IPS-20b (cell line): ENCODE measurements at regions not wholly inside any gene's neighbourhood (a gene's known extent, or its start where the extent isn't known, plus 50 kb on each side); places are given as distances from the start of the nearest gene placed in this dataset.

Experiments used
- H3K27ac ChIP-seq: one replicate; pipeline ENCODE4 v1.5.1; 2013; ENCODE audit warnings: low read length
- H3K27me3 ChIP-seq: 2 replicates; pipeline ENCODE4 v1.6.1; 2013; ENCODE audit warnings: mild to moderate bottlenecking, low read length, inconsistent platforms; ENCODE audit not compliant: insufficient read depth
- H3K36me3 ChIP-seq: 2 replicates; pipeline ENCODE4 v1.6.1; 2013; ENCODE audit warnings: low read depth, mild to moderate bottlenecking, inconsistent platforms, low read length, moderate library complexity; ENCODE audit not compliant: insufficient read depth
- H3K4me1 ChIP-seq: 2 replicates; pipeline ENCODE4 v1.6.1; 2013; ENCODE audit warnings: mild to moderate bottlenecking, control low read depth, inconsistent platforms, low read length, moderate library complexity; ENCODE audit not compliant: insufficient read depth
- H3K4me3 ChIP-seq: 2 replicates; pipeline ENCODE4 v1.5.1; 2013; ENCODE audit warnings: mild to moderate bottlenecking, low read length, inconsistent platforms
- H3K9ac ChIP-seq: 2 replicates; pipeline ENCODE4 v1.6.1; 2013; ENCODE audit warnings: low read depth, mild to moderate bottlenecking, inconsistent platforms, low read length, moderate library complexity
- H3K9me3 ChIP-seq: 2 replicates; pipeline ENCODE4 v1.6.1; 2013; ENCODE audit warnings: mild to moderate bottlenecking, low read depth, low read length, inconsistent platforms; ENCODE audit not compliant: insufficient read depth

DNA sequence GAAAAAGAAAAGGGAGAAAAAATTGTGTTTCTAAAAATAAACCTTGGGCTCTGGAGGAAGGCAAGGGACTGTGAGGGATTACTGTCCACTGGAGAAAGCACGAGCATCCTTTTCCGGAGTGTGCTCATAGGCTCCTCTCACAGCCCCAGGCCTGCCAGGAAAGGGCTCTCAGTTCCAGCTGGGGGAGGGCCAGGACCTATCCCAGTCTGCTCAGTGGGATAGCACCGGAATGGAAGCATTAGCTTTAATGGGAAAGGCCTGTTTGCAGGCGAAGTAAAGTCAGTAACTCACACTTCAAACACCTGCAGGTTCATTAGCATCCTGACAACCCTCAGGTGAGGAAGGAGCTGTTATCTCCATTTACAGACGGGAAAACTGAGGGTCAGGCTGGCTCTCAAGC is 113.9 kb upstream of the USP24 start:
- H3K4me3 ChIP-seq: no peak overlapping the region
- no peaks in the 10 kb centered on the region for H3K9me3 ChIP-seq
- no peak overlapping the region for H3K9ac ChIP-seq
- H3K36me3 ChIP-seq: no peaks in the 10 kb centered on the region
- H3K27ac ChIP-seq: no peak overlapping the region
- H3K27me3 ChIP-seq: no peaks in the 10 kb centered on the region
- H3K4me1 ChIP-seq: peaks cover 3% of the 10 kb centered on the region; the same call in 1 of the 2 replicates

DNA sequence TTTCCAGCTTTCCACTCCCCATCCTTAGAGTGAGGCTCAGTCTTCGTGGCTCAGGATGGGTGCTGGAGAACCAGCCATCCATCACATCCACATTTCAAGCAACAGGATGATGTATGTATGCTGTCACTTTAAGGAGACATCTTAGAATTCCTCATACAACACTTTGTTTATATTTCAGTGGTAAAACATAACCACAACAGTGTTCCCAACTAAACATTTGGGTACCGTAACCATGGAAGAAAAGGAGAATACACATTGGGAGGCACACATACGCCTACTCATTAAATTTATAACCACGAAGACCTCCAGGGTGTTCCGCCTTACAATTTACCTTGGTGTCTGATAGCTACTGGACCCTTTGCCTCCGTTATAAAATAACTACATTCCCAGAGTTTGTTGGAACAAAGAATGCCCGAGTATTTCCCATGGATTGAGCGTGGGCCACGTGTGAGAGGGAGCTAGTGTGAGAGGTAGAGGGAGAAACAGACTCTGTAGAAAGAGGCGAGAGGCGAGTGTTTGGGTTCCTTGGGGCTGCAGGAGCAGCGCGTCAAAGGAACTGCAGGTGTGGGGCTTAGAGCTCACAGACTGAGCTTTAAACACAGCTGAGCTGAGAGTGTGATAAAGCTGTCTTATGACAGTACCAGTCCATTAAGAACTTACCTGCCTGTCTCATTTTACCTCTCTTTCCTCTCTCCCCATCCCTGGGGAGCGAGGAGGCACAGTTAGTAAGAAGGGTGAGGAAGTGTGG is 111.5 kb upstream of the USP24 start:
- Histone ChIP-seq H3K4me3 (no peak overlapping the region), H3K9me3 (no peaks in the 10 kb centered on the region), H3K4me1 (peaks cover 12% of the 10 kb centered on the region), H3K36me3 (no peaks in the 10 kb centered on the region), H3K27me3 (no peaks in the 10 kb centered on the region), H3K9ac (no peak overlapping the region), H3K27ac (no peak overlapping the region)

DNA sequence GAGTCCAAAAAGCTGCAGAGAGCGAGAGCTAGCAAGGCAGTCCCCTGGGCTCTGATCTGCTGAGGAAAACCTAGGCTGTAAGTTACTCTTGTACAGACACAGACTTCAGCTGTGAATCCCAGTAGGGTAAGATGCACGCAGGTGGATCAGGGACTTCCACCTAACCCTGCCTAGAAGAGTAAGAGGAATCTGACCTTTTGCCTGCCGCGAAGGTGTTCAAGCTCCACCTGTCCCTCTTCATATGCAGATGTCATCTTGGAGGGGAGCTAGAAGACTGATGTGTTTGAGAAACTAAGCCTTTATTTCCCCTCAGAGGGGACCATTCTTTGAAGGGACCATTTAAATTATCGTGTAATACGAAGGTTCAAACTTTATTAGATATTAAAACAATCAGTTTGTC is 108.6 kb upstream of the USP24 start:
- Histone ChIP-seq H3K9me3 (no peaks in the 10 kb centered on the region), H3K27me3 (no peaks in the 10 kb centered on the region), H3K4me3 (no peak overlapping the region), H3K27ac (no peak overlapping the region), H3K4me1 (peaks cover 12% of the 10 kb centered on the region), H3K36me3 (no peaks in the 10 kb centered on the region), H3K9ac (no peak overlapping the region)

DNA sequence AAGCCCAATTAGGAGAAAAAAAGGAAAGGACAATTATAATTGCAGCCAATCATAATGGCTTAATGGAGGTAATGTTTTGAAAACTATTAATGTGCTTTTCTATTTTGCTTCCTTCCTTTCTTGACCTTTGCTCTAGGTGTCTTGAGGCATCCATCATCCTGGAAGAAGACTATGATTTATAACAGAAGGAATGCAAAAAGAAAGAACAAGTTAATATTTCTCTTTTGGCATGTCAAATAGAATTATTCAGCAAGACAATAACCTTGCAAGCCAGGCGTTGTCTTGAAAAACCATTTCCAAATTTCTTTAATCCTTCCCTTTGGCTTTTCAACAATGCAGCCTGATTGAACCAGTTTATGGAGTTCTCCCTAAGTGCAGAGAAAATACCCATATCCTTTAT is 107.7 kb upstream of the USP24 start:
- Histone ChIP-seq H3K27me3 (no peaks in the 10 kb centered on the region), H3K9me3 (no peaks in the 10 kb centered on the region), H3K4me1 (peaks cover 12% of the 10 kb centered on the region), H3K27ac (no peak overlapping the region), H3K36me3 (no peaks in the 10 kb centered on the region), H3K4me3 (no peak overlapping the region), H3K9ac (no peak overlapping the region)

DNA sequence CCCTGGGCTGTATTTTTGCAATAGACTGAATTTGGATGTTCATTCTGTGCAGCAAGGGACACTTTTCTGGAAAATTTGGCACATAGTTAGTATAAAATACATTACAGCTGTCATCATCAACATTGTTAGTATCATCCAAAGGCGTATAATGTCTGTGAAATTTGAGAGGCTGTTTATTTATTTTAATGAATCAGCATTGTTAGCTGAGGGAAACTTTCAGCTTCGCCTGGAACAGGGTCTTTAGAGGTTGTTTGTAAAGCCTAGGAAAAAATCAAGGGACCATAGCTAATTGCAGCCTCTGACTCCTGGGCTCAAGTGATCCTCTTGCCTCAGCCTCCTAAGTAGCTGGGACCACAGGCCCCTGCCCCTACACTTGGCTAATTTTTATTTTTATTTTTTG is 106.8 kb upstream of the USP24 start:
- H3K27me3 ChIP-seq: no peaks in the 10 kb centered on the region
- H3K36me3 ChIP-seq: no peaks in the 10 kb centered on the region
- H3K9me3 ChIP-seq: no peaks in the 10 kb centered on the region
- peaks cover 12% of the 10 kb centered on the region for H3K4me1 ChIP-seq
- H3K4me3 ChIP-seq: no peak overlapping the region
- no peak overlapping the region for H3K27ac ChIP-seq
- H3K9ac ChIP-seq: no peak overlapping the region

DNA sequence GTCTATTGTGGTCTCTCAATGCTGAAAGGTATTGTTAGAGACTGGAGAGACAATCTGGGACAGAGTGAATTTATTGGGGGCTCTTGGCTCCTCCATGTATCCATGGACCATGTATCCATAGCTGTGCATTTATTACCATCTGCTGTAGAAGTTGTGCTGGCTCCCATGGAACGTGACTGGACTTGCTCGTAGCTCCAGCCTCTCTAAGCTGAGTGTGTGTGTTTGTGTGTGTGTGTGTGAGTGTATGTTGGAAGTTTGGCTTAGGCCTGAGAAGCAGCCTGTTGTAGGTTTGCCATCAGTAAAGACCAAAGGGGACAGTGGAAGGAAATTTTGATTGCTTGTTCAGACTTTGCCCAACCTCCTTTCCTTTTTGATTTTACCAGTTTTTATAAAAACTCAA is 105.7 kb upstream of the USP24 start:
- H3K9me3 ChIP-seq: no peaks in the 10 kb centered on the region
- H3K4me3 ChIP-seq: no peak overlapping the region
- no peaks in the 10 kb centered on the region for H3K36me3 ChIP-seq
- peaks cover 12% of the 10 kb centered on the region for H3K4me1 ChIP-seq
- H3K27me3 ChIP-seq: no peaks in the 10 kb centered on the region
- no peak overlapping the region for H3K9ac ChIP-seq
- H3K27ac ChIP-seq: no peak overlapping the region

DNA sequence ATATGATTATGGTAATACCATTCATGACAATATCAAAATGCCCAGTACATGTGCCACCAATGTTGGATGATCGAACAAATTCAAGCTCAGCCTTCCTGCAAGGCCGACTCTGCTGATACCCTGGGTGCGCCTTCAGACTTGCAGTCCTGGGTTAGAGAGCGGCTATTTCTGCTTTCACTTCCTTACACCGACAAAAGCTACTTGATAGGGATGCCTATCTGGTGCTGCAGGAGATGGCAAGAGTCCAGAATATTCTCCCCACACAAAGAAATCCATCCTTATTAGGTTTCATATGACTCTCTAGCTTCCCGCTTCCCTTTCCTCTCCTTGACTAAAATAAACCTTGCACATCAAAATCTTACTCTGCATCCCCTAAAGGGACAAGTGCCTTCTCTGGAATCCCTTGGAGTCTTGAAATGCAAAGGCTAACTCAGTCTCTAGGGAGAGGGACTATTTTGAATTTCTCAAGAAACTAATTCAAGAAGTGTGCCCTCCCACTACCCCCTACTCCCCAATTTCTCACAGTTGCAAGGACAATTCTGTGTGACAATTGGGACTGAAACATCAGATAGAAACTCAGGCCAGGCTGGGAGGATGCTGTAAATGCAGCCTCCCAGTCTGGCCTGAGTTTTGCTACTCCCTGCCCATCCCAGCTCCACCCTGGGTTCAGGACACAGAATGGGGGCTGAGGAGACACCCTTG is 103.1 kb upstream of the USP24 start:
- H3K4me3 ChIP-seq: no peak overlapping the region

DNA sequence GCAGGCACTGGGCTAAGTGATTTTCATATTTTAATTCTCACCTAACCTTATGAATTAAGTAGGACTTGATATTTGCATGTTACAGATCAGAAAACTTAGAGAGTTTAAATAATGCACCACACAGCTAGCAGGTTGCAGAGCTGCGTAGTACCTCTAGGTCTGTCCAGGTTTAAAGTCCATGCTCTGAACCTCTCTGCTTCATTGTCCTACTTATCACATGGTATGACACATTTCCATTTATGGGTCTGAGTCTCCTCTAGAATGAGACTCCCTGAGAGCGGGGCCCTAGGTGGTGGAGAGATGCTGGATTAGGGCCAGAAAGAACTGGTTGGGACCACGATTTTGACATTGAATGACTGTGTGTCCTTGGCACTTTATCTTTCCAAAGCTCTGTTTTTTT is 102.5 kb upstream of the USP24 start:
- Histone ChIP-seq H3K27me3 (no peaks in the 10 kb centered on the region), H3K27ac (no peak overlapping the region), H3K36me3 (no peaks in the 10 kb centered on the region), H3K4me1 (no peaks in the 10 kb centered on the region), H3K9me3 (no peaks in the 10 kb centered on the region), H3K4me3 (no peak overlapping the region), H3K9ac (no peak overlapping the region)

More for the DNA sequence above, 103.1 kb upstream of the USP24 start:
- Histone ChIP-seq H3K27me3 (no peaks in the 10 kb centered on the region), H3K36me3 (no peaks in the 10 kb centered on the region), H3K4me1 (peaks cover 1% of the 10 kb centered on the region; the same call in 1 of the 2 replicates), H3K9me3 (no peaks in the 10 kb centered on the region), H3K27ac (no peak overlapping the region), H3K9ac (no peak overlapping the region)

DNA sequence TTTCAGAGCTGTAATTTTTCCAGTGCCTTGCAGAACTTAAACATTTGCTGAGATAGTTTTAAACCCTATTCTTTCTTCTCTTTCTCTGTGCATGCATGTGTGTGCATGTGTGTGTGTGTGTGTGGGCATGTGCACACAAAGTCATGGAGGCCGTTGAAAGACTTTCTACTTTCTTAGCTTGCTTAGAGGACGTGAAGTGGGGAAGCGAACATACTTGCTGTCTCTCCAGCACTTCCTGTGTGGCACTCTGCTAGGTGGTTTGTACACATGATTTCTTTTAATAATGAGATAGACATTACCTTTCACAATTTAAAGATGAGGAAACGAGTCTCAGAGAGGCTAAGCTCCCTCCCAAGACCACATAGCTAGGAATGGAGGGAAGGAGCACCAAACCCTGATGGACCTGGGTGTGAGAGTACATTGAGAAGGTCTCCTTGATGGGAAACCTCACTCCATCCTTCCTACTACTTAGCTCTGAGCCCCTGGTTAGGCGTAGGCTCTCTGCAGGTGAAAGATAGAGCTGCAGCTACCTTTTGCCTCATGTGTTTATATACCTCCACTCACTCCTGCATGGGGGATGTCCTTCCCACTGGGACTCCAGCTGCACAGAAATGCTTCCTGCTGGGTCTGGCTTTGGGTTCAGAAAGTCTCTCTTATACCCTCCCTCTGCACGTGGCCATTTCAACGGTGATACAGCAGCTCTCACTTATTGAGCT is 101.9 kb upstream of the USP24 start:
- Histone ChIP-seq H3K4me3 (no peak overlapping the region), H3K9ac (no peak overlapping the region), H3K9me3 (no peaks in the 10 kb centered on the region), H3K4me1 (no peaks in the 10 kb centered on the region), H3K27me3 (no peaks in the 10 kb centered on the region), H3K27ac (no peak overlapping the region), H3K36me3 (no peaks in the 10 kb centered on the region)

DNA sequence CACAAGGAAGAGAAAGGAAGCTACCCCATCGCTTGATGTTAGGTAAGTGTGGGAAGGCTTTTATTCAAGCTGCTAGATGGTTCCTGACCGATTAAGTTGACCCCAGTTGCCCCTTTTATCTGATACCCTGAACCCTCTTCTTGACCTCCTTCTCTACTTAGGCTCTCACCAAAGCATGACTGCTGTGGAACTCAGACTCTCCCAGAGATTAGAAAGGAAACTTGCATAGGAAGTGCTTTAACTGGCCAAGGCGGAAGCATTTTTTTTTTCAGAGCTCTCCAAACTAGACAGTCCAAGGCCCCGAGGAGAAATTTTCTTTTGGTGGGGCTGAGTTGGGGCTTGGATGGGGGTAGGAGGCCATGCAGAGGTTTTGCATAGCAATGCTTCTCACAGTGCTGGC is 101.3 kb upstream of the USP24 start:
- Histone ChIP-seq H3K4me3 (no peak overlapping the region), H3K9ac (no peak overlapping the region), H3K27ac (no peak overlapping the region), H3K4me1 (no peaks in the 10 kb centered on the region), H3K9me3 (no peaks in the 10 kb centered on the region), H3K36me3 (no peaks in the 10 kb centered on the region), H3K27me3 (no peaks in the 10 kb centered on the region)

DNA sequence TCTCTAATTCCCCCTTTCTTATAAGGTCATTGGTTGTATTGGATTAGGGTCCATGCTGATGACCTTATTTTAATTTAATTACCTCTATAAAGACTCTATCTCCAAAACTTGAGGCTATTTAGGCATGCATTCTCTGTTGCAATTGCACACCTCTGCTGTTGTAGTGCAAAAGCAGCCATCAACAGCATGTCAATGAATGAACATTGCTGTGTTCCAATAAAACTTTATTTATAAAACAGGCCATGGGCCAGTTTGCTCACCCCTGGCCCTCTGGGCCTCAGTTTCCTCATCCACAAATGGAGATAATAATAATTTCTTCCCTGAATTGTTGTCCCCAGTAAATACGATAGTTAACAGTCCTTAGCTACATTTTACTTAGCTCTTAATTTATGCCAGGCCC is 100.4 kb upstream of the USP24 start:
- H3K4me1 ChIP-seq: no peaks in the 10 kb centered on the region
- no peak overlapping the region for H3K9ac ChIP-seq
- H3K9me3 ChIP-seq: no peaks in the 10 kb centered on the region
- H3K36me3 ChIP-seq: no peaks in the 10 kb centered on the region
- H3K4me3 ChIP-seq: no peak overlapping the region
- H3K27ac ChIP-seq: no peak overlapping the region
- no peaks in the 10 kb centered on the region for H3K27me3 ChIP-seq

DNA sequence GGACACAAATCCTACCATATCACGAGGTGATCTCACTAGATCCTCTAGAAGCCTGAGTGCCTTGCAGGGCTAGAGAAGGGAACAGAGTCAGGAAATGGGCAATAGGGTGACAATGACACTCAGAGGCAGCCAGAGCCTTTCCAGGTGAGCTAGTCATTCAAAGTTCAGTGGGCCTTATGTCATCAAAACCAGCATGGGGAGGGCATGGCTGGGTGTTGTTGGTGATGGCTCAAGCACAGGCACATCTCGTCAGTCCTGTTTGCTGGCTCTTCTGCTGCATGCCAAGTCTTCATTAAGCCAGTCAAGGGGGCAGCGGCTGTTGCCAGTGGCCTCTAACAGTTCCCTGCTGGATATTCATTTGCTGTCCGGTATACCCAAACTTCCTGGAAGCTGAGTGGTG is 99.6 kb upstream of the USP24 start:
- Histone ChIP-seq H3K4me3 (no peak overlapping the region), H3K4me1 (no peaks in the 10 kb centered on the region), H3K27me3 (no peaks in the 10 kb centered on the region), H3K9ac (no peak overlapping the region), H3K27ac (no peak overlapping the region), H3K9me3 (no peaks in the 10 kb centered on the region), H3K36me3 (no peaks in the 10 kb centered on the region)
